ENCODE measurements at regions not wholly inside any gene's neighbourhood (a gene's known extent, or its start where the extent isn't known, plus 50 kb on each side); places are given as distances from the start of the nearest gene placed in this dataset.

DNA sequence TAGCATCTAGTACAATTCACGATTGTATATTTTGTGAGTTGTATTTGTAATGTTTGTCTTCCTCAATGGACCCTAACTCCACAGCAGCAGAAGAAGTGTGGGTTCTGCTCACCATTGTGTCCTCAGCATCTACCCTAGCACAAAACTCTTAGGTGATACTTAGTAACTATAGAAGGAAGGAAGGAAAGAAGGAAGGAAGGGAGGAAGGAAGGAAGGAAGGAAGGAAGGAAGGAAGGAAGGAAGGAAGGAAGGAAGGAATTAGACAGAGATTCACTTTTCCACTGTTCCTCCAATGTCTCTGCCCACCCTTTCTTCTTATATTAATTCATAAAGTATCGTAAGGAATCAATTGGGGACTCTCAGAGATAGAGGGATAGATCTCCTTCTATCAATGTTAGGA lies 288.2 kb downstream of the NFIB start:
- no peak for TF ChIP-seq EP300 (IDR thresholded peaks at IDR 0.05)
- TF ChIP-seq, protein P1, sequence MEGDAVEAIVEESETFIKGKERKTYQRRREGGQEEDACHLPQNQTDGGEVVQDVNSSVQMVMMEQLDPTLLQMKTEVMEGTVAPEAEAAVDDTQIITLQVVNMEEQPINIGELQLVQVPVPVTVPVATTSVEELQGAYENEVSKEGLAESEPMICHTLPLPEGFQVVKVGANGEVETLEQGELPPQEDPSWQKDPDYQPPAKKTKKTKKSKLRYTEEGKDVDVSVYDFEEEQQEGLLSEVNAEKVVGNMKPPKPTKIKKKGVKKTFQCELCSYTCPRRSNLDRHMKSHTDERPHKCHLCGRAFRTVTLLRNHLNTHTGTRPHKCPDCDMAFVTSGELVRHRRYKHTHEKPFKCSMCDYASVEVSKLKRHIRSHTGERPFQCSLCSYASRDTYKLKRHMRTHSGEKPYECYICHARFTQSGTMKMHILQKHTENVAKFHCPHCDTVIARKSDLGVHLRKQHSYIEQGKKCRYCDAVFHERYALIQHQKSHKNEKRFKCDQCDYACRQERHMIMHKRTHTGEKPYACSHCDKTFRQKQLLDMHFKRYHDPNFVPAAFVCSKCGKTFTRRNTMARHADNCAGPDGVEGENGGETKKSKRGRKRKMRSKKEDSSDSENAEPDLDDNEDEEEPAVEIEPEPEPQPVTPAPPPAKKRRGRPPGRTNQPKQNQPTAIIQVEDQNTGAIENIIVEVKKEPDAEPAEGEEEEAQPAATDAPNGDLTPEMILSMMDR (IDR thresholded peaks at IDR 0.05): no peak
- TF ChIP-seq POLR2A (IDR thresholded peaks at IDR 0.05; ENCODE audit: low read depth): no peak
- TF ChIP-seq POLR2AphosphoS5 (IDR thresholded peaks at IDR 0.05): no peak

All from esophagus muscularis mucosa (tissue), 4 donors.